ENCODE measurements at regions not wholly inside any gene's neighbourhood (a gene's known extent, or its start where the extent isn't known, plus 50 kb on each side); places are given as distances from the start of the nearest gene placed in this dataset.

GRCh38 chr2:41826921-41827320, 220.9 kb upstream of the PKDCC start:
- peak; percentile 29 for FAIRE-seq

DNA sequence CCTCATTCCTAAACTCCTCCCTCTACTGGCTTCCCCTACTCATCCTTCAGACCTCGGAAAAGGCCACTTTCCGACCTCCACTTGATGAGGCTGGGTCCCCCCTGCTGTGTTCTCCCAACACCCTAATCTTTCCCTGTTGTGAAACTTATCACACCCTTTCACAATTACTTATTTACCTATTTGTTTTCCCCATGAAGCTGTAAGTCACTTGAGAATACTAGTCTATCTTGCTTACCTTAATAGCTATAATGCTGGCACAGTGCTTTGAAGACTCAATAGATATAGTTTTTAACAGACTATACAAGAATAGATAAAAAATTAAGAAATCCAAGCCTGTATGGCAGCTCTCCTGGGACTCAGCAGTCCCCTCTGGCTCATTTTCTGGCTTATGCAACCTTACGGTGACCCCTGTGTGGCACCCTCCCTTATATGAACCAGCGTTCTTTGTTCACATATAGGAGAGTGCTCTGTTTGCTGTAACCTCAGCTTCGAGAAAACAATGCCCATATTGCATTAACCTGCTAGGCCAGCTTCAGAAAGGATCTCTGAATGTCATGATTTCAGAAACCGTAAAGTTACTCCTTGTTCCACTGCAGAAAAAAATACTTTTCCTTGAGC, 220.4 kb upstream of the PKDCC start:
- no peak for FAIRE-seq

DNA sequence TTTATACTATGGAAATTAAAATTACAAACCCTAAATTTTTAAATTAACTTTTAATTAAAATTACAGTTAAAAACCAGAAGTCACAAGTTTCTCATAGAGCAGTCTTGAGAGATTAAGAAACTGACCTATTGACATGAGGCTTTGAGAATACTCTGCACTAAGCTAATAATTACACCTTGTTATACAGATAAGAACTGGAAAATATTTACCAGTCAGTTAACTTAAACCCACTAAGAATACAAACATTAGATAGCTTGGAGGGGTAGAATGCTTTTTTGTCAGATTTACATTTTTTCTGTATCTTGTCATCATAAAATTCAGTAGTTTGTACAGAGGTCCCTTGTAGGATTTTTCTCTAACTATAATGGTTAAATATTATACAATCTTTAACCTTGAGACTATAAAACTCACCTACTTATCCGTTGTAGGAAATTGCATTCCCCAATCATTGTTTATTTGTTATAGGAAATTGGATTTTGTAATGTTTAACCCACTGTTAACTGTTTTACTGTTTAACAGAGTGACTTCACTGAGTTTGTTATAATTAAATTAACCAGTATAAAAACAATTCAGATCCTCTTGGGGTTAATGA, 219.7 kb upstream of the PKDCC start:
- FAIRE-seq, result peak; percentile 95

DNA sequence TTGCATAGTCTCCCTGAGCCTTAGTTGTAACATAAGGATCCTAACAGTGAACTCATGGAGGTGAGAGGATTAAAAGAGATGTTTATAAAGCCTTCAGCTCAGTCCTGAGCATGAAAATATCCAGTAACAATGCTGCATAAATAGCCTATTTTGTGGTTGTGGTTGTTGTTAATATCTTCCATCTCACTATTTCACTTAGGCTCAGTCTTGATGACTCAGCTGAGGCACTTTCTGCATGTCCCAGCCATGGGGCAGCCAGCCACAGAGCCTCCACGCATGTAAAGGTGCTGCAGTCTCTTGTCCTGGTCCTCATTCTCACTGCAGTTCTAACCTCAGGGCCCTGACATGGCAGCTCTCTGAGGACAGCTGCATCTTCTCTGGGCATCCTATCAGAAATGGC, 218.8 kb upstream of the PKDCC start:
- peak; percentile 66 for FAIRE-seq

GRCh38 chr2:41830600-41830999, 217.2 kb upstream of the PKDCC start:
- FAIRE-seq, result peak; percentile 9

GRCh38 chr2:41832218-41832617, 215.6 kb upstream of the PKDCC start:
- FAIRE-seq, result no peak

DNA sequence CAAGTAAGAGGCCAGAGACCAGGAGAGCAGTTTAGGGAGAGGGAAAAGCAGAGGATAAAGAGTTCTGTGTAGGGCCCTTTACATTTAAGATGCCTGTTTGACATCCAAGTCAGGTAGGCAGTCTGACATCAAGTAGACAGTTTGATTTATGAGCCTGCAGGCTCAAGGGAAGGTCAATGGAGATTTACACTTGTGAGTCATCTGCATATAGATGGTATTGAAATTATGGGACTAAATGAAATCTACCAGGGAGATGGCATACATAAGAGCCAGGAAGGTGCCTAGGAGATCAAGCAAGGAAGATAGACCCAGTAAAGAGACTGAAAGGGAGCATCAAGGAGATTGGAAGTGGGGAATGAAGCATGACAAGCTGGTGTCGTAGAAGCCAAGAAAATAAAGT, 212.4 kb upstream of the PKDCC start:
- no peak for FAIRE-seq

- peak; percentile 60 for FAIRE-seq
Measured at GRCh38 chr2:41836948-41837347, 210.9 kb upstream of the PKDCC start.

GRCh38 chr2:41837610-41838009, 210.2 kb upstream of the PKDCC start:
- peak; percentile 32 for FAIRE-seq

- peak; percentile 98 for FAIRE-seq
Measured at GRCh38 chr2:41840702-41841551, 206.9 kb upstream of the PKDCC start.

- no peak for FAIRE-seq
Measured at GRCh38 chr2:41846962-41847361, 200.9 kb upstream of the PKDCC start.

GRCh38 chr2:41847744-41848441, 199.9 kb upstream of the PKDCC start:
- FAIRE-seq, result no peak

- FAIRE-seq, result no peak
Measured at GRCh38 chr2:41851554-41851953, 196.3 kb upstream of the PKDCC start.

GRCh38 chr2:41853427-41854191, 194.2 kb upstream of the PKDCC start:
- peak; percentile 96 for FAIRE-seq

GRCh38 chr2:41854227-41854626, 193.6 kb upstream of the PKDCC start:
- no peak for FAIRE-seq

- FAIRE-seq, result no peak
Measured at GRCh38 chr2:41856946-41857345, 190.9 kb upstream of the PKDCC start.

DNA sequence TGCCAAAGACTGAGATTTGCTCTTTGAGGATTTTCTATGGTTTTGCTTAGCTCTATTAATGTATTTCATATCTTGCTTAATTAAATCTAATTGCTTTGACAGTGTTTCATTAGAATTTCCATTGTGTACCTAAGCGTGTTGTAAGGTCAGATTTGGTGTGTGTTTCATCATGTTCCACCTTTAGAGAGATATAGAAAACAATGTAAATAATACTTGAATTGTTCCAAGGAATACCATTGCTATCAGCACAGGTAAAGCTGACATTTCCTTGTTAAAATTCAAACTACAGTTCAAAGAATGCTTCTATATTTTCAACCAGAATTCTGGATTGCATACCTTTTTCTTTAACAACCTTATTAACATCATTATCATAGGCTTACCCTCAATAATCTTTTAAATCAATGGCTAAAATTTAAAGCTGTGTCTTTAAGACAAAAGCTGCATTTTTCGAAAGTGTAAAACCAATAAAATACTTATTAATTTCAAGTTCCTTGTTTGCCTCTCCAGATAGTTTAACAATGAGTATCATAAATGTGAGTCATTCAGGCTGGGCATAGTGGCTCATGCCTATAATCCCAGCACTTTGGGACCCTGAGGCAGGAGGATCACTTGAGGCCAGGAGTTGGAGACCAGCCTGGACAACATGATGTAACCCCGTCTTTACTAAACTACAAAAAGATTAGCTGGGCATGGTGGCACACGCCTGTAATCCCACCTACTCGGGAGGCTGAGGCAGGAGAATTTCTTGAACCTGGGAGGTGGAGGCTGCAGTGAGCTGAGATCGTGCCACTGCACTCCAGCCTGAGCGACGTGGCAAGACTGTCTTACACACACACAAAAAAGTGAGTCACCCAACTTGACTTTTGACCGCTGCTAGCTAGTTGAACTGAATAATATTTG, 188.0 kb upstream of the PKDCC start:
- peak; percentile 48 for FAIRE-seq

- FAIRE-seq, result no peak
Measured at GRCh38 chr2:41863062-41863461, 184.8 kb upstream of the PKDCC start.

DNA sequence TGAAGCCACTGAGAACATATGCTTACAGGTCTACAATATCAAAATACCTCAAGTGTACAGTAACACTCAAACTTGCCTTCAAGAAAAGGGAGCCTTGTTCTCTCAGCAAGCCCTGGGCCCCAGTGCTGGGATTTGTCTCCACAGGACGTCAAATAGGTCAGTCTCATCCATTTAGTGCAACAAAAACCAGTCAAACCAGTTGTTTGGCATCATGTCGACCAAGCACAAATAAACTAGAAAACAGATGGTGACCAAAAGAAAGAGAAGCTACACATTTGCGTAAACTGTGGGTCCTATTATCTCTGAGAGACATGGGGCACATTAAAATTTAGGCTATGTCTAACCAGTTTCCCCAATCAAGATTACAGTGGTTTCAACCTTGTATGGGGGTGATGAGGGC, 182.6 kb upstream of the PKDCC start:
- no peak for FAIRE-seq

DNA sequence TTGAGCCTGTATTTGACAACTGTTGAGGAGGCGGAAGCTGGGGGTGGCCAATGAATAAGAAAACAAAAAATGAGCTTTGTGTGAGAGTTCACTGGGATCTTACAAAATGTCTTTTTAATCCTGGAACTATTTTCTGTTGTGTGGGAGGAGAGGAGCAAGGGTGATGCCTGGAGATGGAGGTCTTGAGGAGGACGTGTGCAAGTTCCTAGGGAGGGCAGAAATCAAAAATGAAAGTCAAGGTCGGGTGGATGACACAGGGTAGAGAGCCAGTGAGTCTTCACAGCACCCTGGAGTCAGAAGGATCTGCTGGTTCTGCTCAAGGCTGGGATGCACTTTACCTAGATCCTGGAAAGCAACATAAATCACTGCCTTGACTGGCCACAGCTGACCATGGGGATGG, 180.3 kb upstream of the PKDCC start:
- no peak for FAIRE-seq

DNA sequence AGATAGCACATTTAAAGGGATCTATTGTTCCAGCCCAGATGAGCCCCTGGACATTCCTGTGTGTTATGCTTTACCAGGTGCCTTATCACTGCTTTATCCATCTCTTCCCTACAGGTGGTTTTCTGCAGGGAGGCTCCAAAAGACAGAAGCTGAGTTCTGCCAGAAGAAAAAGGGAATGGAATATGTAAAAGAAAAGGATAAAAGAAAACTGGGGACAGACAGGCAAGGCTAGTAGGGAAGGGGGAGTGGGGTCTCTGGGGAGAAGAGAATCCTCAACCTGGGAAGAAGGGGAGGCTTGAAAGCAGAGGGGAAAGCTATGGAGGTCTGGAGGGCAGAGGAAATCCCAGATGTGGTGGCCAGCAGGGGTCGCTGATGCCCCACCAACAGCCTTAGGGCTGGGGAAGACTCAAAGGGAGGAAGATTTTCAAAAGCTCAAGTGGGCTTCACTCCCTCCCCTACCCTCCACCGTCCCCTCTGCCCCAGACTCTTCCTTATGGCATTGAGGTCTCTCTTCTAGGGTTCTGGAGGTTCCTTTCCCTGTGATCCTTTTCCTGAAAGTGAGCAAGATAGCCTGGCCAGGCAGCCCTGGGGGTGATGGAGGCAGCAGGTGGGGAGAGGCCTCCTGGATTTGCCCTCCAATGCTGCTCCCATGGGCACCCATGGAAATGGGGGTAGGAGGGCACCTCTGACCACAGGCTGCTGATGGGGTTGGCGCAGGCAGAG, 178.1 kb upstream of the PKDCC start:
- FAIRE-seq, result peak; percentile 31
